HG03045 (cell line): ENCODE measurements at regions not wholly inside any gene's neighbourhood (a gene's known extent, or its start where the extent isn't known, plus 50 kb on each side); places are given as distances from the start of the nearest gene placed in this dataset.
A peak's percentile ranks its signal among the peaks of the same experiment; 100 is the strongest.
"Not testable (repeated sequence)": the region's sequence is repeated elsewhere in the genome, so short reads cannot be mapped to it uniquely, and the experiment has no call there.

Experiments used
- ATAC-seq: cut with Tn5 transposase; IDR thresholded peaks from one replicate; pipeline ENCODE4 v1.9.1; 2021; ENCODE audit warnings: mild to moderate bottlenecking, moderate library complexity; ENCODE audit not compliant: unreplicated experiment

DNA sequence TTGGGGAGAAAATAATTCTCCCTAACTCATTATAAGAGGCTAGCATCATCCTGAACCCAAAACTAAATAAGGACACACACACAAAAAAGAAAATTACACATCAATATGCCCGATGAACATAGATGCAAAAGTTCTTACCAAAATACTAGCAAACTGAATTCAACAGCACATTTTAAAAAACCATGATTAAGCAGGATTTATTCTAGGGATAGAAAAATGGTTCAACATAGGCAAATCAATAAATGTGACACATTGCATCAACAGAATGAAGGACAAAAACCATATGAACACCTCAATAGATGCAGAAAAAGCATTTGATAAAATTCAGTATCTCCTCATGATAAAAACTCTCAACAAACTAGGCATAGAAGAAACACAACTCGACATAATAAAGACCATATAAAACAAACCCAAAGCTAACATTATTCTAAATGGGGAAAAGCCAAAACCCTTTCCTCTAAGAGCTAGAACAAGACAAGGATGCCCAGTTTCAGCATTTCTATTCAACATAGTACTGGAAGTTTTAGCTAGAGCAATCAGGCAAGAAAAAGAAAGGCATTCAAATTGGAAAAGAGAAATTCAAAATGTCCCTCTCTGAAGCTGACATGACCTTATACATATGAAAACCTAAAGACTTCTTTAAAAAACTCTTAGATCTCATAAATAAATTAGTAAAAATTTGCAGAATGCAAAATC, 200.9 kb downstream of the NKX6-1 start:
- ATAC-seq = no peak

GRCh38 chr4:84291969-84292368, 207.1 kb downstream of the NKX6-1 start:
- ATAC-seq = no peak

- ATAC-seq = no peak
Measured at GRCh38 chr4:84286048-84286447, 213.0 kb downstream of the NKX6-1 start.

GRCh38 chr4:84279678-84280077, 219.4 kb downstream of the NKX6-1 start:
- ATAC-seq = no peak

DNA sequence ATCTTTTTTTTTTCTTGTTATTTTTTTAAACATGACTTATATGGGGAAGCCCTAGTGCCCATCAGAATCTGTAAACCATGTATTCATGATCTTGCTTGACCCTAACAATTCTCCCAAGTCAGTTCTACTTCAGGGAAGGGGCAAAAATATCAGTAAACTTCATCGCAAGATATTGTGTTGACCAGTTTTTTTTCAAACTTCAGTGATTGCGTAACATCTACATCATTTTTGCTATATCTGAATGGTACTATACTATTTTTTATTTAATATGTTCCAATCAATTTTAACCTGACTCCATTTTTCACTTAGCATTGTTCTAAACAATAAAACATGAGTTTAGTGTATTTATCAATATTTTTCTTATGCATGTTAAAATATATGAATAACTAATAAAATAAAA, 221.2 kb downstream of the NKX6-1 start:
- no peak for ATAC-seq

DNA sequence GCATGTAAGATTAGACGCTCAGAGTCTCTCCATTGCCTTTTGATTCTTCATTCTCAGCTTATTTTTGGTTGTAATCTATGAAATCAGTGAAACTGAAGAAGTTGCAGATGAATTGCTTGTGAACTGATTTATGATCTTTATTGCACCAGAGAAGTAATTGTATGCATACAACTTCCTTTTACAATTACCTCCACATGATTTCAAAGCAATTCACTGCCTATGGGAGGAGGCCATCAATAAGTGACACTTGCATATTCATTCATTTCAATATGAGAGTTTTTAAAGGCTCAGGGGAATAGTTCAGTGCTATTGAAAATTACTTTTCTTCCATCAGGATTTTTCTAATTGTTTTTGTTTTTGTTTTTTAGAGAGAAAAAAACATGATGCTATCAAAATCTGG, 222.3 kb downstream of the NKX6-1 start:
- ATAC-seq = no peak

GRCh38 chr4:84269536-84270044, 229.5 kb downstream of the NKX6-1 start:
- no peak for ATAC-seq

GRCh38 chr4:84264652-84265051, 234.4 kb downstream of the NKX6-1 start:
- ATAC-seq = no peak

GRCh38 chr4:84263415-84263814, 235.7 kb downstream of the NKX6-1 start:
- no peak for ATAC-seq

DNA sequence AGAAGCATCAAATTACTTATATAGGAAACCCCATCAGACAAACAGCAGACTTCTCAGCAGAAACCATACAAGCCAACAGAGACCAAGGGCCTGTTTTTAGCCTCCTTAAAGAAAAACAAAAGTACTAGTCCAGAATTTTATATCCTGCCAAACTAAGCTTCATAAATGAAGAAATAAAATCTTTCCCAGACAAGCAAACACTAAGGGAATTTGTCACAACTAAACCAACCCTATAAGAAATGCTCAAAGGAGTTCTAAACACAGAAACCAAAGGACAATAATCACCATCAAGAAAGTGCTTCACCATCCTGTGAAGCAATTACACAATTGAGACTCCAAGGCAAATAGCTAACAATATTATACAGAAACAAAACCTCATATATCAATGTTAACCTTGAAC, 238.6 kb downstream of the NKX6-1 start:
- no peak for ATAC-seq

- no peak for ATAC-seq
Measured at GRCh38 chr4:84258905-84259830, 239.9 kb downstream of the NKX6-1 start.

DNA sequence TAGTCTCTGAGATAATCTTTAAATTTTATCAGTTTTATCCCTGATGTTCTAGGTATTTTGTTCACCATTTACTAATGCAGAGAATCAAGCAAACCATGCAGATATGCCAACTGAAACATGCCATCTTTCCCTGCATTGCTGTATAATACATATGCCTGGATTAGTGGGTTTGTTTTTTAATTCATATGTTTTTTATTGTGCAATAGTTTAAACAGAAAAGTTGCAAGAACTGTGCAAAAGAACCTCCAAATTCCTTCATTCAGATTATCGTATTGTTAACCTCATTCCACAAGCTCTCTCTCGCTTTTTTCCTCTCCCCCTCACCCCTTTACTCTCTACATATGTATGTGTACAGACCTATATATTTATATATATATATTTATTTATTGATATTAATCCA, 244.6 kb downstream of the NKX6-1 start:
- ATAC-seq = no peak

DNA sequence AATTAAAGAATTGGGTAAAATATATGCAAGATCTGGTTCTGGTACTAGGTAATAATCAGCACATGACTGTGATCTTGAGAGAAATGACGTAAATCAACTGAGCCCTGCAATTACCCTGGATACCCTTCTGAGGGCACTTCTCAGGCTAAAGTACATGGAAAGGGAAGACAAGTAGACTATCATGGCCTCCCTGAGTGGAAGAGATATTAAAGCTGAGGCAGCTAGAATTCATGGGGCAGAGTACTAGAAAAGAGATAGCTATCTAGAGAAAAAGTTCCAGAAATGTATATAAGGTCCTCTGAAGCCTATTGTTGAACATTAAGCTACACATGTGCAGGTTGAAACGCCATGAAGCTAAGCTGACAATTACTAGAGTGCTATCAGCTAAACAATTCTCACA, 249.6 kb downstream of the NKX6-1 start:
- no peak for ATAC-seq

GRCh38 chr4:84245042-84245441, 254.1 kb downstream of the NKX6-1 start:
- not testable (repeated sequence) for ATAC-seq

DNA sequence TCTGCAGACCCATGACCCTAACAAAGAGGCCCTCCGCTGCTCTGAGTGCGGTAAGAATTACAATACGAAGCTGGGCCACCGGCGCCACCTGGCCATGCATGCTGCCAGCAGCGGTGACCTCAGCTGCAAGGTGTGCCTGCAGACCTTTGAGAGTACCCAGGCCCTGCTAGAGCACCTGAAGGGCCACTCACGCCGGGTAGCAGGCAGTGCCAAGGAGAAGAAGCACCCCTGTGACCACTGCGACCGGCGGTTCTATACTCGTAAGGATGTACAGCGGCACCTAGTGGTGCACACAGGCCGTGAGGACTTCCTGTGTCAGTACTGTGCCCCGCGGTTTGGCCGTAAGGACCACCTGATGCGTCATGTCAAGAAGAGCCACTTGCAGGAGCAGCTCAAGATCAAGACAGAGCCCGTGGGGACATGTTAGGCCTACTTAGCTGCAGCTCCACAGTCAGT, 254.7 kb downstream of the NKX6-1 start:
- not testable (repeated sequence) for ATAC-seq

- ATAC-seq = no peak
Measured at GRCh38 chr4:84243685-84244084, 255.4 kb downstream of the NKX6-1 start.

DNA sequence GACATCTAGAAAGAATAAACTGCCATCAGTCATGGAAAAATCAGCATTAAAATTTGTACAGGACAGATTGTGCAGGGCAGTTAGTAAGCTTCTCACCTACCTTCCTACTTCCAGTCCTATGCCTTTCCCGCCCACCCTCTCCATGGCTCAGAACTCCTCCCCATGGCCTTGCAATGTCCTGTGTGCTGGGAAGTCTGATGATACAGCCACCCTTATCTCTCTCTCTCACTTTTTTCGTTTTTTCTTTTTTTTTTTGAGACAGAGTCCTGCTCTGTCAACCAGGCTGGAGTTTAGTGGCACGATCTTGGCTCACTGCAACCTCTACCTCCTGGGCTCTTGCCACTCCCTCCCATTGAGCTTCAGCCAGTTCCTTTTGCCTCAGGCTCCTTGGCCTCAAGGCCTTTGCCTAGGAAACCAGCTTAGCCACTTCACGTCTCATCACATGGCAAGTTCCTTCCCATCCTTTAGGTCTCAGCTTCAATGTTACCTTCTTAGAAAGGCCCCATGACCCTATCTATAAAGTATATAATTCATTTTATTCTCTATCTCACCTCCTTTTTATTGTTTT, 259.7 kb downstream of the NKX6-1 start:
- no peak for ATAC-seq

- no peak for ATAC-seq
Measured at GRCh38 chr4:84238247-84239090, 260.6 kb downstream of the NKX6-1 start.

GRCh38 chr4:84237008-84237407, 262.1 kb downstream of the NKX6-1 start:
- no peak for ATAC-seq

- peak; percentile 98 for ATAC-seq
Measured at GRCh38 chr4:84235126-84235944, 263.8 kb downstream of the NKX6-1 start.
